Aorta (tissue), 5 donors: ENCODE measurements at regions not wholly inside any gene's neighbourhood (a gene's known extent, or its start where the extent isn't known, plus 50 kb on each side); places are given as distances from the start of the nearest gene placed in this dataset.

ENCODE experiments used
- ATAC-seq: fragments of 200-7000 bp; cut with Tn5 transposase; one replicate; pipeline ENCODE4 v1.9.1; 2022; ENCODE audit warnings: moderate library complexity; ENCODE audit not compliant: low FRiP score
- DNase-seq, 2 donors: peaks; one replicate each; pipeline ENCODE4 v3.0.0-alpha.2; 2020
- H3K27ac ChIP-seq, 2 donors: one replicate each; pipeline ENCODE4 v1.5.1; 2013; ENCODE audit warnings: low read length in 2 of 2, mild to moderate bottlenecking in 2 of 2, moderate library complexity in 2 of 2, control low read depth in 1 of 2, inconsistent platforms in 1 of 2, low read depth in 1 of 2
- H3K27me3 ChIP-seq, 2 donors: one replicate each; pipeline ENCODE4 v1.6.1; 2013; ENCODE audit warnings: control low read depth in 1 of 2, low read length in 1 of 2, mild to moderate bottlenecking in 1 of 2, moderate library complexity in 1 of 2; ENCODE audit not compliant: insufficient read depth in 2 of 2, control insufficient read depth in 1 of 2
- H3K36me3 ChIP-seq, 2 donors: one replicate each; pipeline ENCODE4 v1.6.1; 2013; ENCODE audit warnings: control low read depth in 1 of 2, low read length in 1 of 2, mild to moderate bottlenecking in 1 of 2; ENCODE audit not compliant: insufficient read depth in 2 of 2, control insufficient read depth in 1 of 2
- H3K4me1 ChIP-seq, 2 donors: one replicate each; pipeline ENCODE4 v1.6.1; 2013; ENCODE audit warnings: low read length in 2 of 2, control low read depth in 1 of 2, mild to moderate bottlenecking in 1 of 2, moderate library complexity in 1 of 2; ENCODE audit not compliant: insufficient read depth in 2 of 2, control insufficient read depth in 1 of 2
- H3K4me3 ChIP-seq, 2 donors: one replicate each; pipeline ENCODE4 v1.5.1; 2013; ENCODE audit warnings: low read length in 2 of 2, control low read depth in 1 of 2, mild to moderate bottlenecking in 1 of 2
- H3K9me3 ChIP-seq: one replicate; pipeline ENCODE4 v1.6.1; 2013; ENCODE audit warnings: mild to moderate bottlenecking, low read length; ENCODE audit not compliant: control insufficient read depth
- WGBS, 2 donors: extraction: QIAGEN DNeasy Blood & Tissue Kit; methylation state at CpG; one replicate each; pipeline ENCODE4 v1.1.7; 2013; 5-methylcytosine and 5-hydroxymethylcytosine counted together
- intact Hi-C, 2 donors: fragments of 100-400 bp; cut with DNase I; formaldehyde crosslinking; loops; one replicate each; pipeline versions ENCODE4 v1.14.2 to v1.15.0; 2022
- donor health status: healthy with polysubstance abuse.
- donor health status: Bipolar disorder and iron deficiency.
- donor health status: DM: no; HTN: no; CAD: no.
- donor health status: DM: no; HTN: no; CAD: no.
- donor health status: DM: yes; HTN: yes; CAD: no.

DNA sequence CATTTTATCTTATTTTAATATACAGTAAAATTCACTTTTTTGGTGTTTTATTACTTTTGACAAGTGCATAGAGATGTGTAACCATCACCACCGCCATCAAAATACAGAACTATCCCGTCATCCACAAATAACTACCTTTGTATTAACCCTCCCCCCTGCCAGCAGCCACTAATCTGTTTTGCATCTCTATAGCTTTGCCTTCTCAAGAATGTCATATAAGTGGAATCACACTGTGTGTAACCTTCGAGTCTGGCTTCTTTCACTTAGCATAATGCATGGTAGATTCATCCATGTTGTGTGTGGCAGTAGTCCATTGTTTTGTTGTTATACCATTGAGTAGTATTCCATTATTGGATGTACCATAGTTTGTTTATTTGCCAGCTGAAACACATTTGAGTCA is 98.8 kb downstream of the BOD1 start:
- Histone ChIP-seq H3K36me3 (no peaks in the 10 kb centered on the region), H3K27ac (no peak overlapping the region), H3K27me3 (no peaks in the 10 kb centered on the region), H3K4me3 (no peak overlapping the region), H3K4me1 (no peaks in the 10 kb centered on the region), H3K9me3 (peaks cover 3% of the 10 kb centered on the region)
- intact Hi-C loops, result no loop called here
- no peak for DNase-seq
- 80 to 82% methylated on average over 3 of the region's 3 CpGs for WGBS, 2 donors
- no peak for ATAC-seq

DNA sequence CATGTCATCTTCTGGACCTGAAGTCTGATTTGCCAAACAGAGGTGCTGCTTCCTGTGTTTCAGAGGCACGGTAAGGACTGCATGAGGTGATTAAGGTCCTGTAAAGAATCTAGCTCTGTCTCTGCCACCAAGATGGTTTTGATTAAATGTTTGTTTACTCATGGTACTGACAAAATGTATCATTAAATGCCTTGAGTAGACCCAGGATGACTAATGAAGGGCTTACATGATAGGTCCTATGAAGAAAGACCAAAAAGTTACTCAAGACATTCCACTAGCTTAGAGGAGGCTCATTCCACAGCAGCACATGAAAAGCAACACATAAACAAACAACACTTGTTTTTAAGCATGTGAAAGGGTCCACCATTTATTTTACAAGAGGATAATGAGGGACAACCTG is 100.9 kb downstream of the BOD1 start:
- no peak overlapping the region for H3K27ac ChIP-seq
- no peak overlapping the region for H3K4me3 ChIP-seq
- no peaks in the 10 kb centered on the region for H3K36me3 ChIP-seq
- H3K27me3 ChIP-seq, result no peaks in the 10 kb centered on the region
- intact Hi-C loops, result no loop called here
- 33 to 81% methylated on average over 1 of the region's 1 CpG for WGBS, 2 donors
- no peaks in the 10 kb centered on the region for H3K9me3 ChIP-seq
- no peaks in the 10 kb centered on the region for H3K4me1 ChIP-seq
- ATAC-seq, result no peak
- DNase-seq, result no peak

DNA sequence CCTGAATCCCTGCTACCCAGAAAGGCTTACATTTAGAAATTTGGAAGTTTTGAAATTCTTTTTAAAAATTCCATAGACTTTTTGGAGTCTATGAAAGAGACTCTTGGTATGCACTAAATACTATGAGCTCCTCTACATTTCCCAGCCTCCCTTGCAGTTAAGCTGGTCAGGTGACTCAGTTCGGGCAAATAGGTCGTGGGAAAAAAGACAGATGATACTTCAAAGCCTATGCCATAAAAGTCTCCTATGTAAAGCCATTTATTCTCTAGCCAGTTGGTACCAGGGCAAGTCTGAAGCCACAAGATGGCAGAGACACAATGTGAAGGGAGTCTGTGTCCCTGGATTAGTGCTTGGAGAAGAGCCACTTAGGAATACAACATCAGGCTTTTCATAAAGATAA is 101.8 kb downstream of the BOD1 start:
- ATAC-seq, result no peak
- 86 to 88% methylated on average over 2 of the region's 2 CpGs for WGBS, 2 donors
- intact Hi-C loops, result no loop called here

DNA sequence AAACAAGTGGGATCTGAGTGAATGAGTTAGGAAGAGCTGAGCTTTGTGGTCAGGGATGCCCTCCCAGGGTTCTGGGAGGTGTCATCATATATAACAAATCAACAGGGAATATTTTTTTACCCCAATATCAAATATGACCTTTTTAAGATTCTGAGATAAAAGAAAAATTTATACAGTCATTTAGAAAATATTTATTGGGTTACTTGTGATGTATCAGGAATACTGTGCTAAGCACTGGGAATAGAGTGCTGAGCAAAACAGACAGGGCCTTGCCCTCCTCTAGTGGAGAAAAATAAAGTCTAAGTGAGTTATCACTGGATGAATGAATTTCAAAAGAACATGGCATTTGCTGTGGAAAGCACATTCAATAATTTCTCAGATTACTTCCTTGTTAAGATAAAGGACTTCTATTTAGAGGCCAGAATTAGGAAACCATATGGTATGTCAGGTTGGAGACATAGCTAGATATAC is 102.9 kb downstream of the BOD1 start:
- H3K27ac ChIP-seq, result no peak overlapping the region
- ATAC-seq (no peak), DNase-seq (no peak)
- H3K36me3 ChIP-seq, result no peaks in the 10 kb centered on the region
- no peaks in the 10 kb centered on the region for H3K9me3 ChIP-seq
- intact Hi-C loops, result no loop called here
- H3K27me3 ChIP-seq, result no peaks in the 10 kb centered on the region
- no peak overlapping the region for H3K4me3 ChIP-seq
- H3K4me1 ChIP-seq, result no peaks in the 10 kb centered on the region

More for the DNA sequence above, 101.8 kb downstream of the BOD1 start:
- Histone ChIP-seq H3K36me3 (no peaks in the 10 kb centered on the region), H3K27me3 (no peaks in the 10 kb centered on the region), H3K4me1 (no peaks in the 10 kb centered on the region), H3K9me3 (no peaks in the 10 kb centered on the region), H3K4me3 (no peak overlapping the region), H3K27ac (no peak overlapping the region)
- DNase-seq, result no peak

DNA sequence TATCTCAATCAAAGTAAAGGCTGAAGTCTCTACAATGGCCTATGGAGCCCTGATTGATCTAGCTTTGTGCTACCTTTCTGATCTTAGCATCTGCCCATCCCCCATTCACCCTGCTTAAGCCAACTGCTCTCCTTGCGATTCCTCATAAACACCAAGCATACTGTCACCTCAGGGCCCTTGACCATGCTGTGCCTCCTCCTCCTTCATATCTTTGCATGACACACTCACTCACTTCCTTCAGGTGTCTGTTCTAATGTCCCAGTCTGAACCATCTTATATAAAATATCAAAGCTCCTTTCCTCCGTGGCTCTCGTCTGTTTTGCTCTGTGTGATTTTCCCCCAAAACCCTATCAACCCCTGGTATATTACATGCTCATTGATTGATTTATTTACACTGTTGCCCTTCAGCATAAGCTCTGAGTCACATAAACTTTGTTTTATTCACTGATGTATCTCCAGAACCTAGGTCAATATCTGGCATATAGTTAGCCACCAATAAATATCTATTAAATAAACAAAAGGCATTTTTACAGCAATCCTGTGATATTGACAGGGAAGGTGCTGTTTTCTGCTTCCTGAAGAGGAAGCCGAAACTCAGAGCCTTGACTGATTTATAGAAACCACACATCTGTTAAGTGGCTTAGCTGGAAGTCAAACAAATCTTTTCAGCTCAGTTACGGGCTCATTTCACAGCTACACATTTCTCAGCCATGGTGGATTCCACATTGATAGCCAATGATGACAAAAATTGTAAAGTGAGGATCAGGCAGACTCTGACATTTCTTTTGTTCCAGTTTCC is 103.6 kb downstream of the BOD1 start:
- H3K27ac ChIP-seq, result no peak overlapping the region
- ATAC-seq (no peak), DNase-seq (no peak)
- no peaks in the 10 kb centered on the region for H3K9me3 ChIP-seq
- no peaks in the 10 kb centered on the region for H3K4me1 ChIP-seq
- H3K4me3 ChIP-seq, result no peak overlapping the region
- intact Hi-C loops, result no loop called here
- no peaks in the 10 kb centered on the region for H3K36me3 ChIP-seq
- H3K27me3 ChIP-seq, result no peaks in the 10 kb centered on the region
- 86 to 88% methylated on average over 5 of the region's 5 CpGs for WGBS, 2 donors

DNA sequence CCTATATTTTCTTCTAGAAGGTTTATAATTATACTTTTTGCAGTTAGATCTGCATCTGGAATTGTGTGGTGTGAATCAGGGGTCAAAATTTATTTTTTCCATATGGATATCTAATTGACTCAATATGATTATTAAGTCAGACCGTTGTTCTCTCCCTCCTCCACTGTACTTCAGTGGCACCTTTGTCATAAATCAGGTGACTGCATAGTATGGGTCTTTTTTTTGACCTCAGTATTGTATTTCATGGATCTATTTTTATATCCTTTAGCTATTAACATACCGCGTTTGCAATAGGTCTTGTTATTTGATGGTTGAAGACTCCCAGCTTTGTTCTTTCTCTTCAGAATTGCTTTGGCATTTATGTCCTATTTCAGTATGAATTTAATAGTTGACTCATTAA is 107.4 kb downstream of the BOD1 start:
- WGBS, 2 donors, result 79 to 88% methylated on average over 3 of the region's 3 CpGs
- no peak overlapping the region for H3K27ac ChIP-seq
- peaks cover 5% of the 10 kb centered on the region for H3K9me3 ChIP-seq
- no peaks in the 10 kb centered on the region for H3K4me1 ChIP-seq
- no peaks in the 10 kb centered on the region for H3K27me3 ChIP-seq
- DNase-seq, result no peak
- no peak overlapping the region for H3K4me3 ChIP-seq
- no peak for ATAC-seq
- no peaks in the 10 kb centered on the region for H3K36me3 ChIP-seq
- intact Hi-C loops, result no loop called here

DNA sequence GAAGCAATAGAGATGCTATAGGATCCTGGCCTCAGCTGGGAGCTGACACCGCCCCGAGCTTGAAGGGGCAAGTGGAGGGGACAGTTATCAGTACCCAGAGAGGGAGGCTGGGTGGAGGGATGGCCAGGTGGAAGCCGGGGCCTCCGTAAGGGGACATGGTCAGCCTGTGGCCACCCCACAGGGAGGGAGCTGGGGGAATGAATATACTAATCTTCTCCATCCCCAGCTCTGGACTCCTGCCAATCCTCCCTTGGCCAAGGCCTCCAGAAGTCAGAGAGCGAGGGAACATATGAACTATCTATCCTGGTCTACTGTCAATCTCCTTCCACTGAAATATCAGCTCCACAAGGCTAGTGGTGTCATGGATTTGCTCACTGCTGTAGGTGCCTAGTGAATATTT is 109.3 kb downstream of the BOD1 start:
- Histone ChIP-seq H3K36me3 (no peaks in the 10 kb centered on the region), H3K4me1 (no peaks in the 10 kb centered on the region), H3K4me3 (no peak overlapping the region), H3K27me3 (no peaks in the 10 kb centered on the region), H3K27ac (no peak overlapping the region), H3K9me3 (peaks cover 5% of the 10 kb centered on the region)
- DNase-seq (no peak), ATAC-seq (no peak)
- WGBS, 2 donors, result 85 to 92% methylated on average over 5 of the region's 5 CpGs
- intact Hi-C loops, result no loop called here

DNA sequence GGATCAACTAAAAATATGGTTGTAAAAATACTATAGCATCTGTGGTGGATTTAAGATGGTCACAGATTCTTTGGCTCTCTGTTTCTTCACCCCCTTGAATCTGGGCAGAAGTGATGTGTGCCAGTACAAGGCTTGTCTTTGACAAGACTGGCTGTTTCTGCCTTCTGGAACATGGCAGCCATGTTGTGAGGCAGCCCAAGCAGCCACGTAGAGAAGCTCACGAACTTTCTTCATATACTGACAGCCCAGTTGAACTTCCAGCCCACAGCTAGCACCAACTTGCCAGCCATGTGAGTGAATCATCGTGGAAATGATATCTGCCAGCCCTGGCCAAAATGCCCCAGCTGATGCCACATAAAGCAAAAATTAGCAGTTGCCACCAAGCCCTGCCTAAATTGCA is 110.8 kb downstream of the BOD1 start:
- no peak overlapping the region for H3K4me3 ChIP-seq
- DNase-seq, result no peak
- intact Hi-C loops, result no loop called here
- ATAC-seq, result no peak
- H3K27ac ChIP-seq, result no peak overlapping the region
- H3K4me1 ChIP-seq, result no peaks in the 10 kb centered on the region
- H3K36me3 ChIP-seq, result no peaks in the 10 kb centered on the region
- peaks cover 5% of the 10 kb centered on the region for H3K9me3 ChIP-seq
- no peaks in the 10 kb centered on the region for H3K27me3 ChIP-seq
- 90 to 91% methylated on average over 3 of the region's 3 CpGs for WGBS, 2 donors

DNA sequence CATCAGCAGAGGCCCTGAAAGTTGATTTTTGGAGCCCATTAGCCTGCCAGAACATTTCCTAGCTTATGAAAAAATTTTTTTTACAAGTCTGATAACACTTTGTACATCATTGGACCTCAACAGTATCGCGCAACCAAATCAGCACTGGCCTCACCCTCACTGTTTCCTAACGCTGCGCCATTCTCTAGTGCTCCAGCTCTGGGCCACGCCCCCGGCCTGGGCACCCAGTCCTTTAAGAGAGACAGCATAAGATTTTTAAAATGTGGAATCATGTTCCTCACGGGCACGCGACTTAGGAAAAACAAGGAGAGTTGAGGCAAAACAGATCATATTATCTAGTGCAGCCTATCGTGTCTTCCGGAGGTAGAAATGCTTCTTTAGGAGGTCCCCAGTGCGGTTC is 114.5 kb downstream of the BOD1 start:
- Histone ChIP-seq H3K27me3 (no peaks in the 10 kb centered on the region), H3K4me1 (no peaks in the 10 kb centered on the region), H3K27ac (no peak overlapping the region), H3K36me3 (no peaks in the 10 kb centered on the region), H3K4me3 (no peak overlapping the region), H3K9me3 (peaks cover 5% of the 10 kb centered on the region)
- no peak for ATAC-seq
- DNase-seq, result no peak
- 96 to 97% methylated on average over 12 of the region's 12 CpGs for WGBS, 2 donors
- intact Hi-C loops, result no loop called here
